ENCODE measurements at regions not wholly inside any gene's neighbourhood (a gene's known extent, or its start where the extent isn't known, plus 50 kb on each side); places are given as distances from the start of the nearest gene placed in this dataset.
"Not testable (repeated sequence)": the region's sequence is repeated elsewhere in the genome, so short reads cannot be mapped to it uniquely, and the experiment has no call there.

- ATAC-seq (no peak), DNase-seq (no peak)
- H3K4me3 ChIP-seq = no peak overlapping the region
- no peak for TF ChIP-seq CTCF (IDR thresholded peaks at IDR 0.05)
- intact Hi-C loops (cut with DNase I) = no loop called here
- H3K36me3 ChIP-seq = no peaks in the 10 kb centered on the region
- H3K27ac ChIP-seq = no peak overlapping the region
- H3K4me1 ChIP-seq = no peaks in the 10 kb centered on the region
- no peaks in the 10 kb centered on the region for H3K27me3 ChIP-seq (ENCODE audit: low read depth)
- H3K9me3 ChIP-seq = no peaks in the 10 kb centered on the region
These were observed 386.8 kb downstream of the PTH2R start for GRCh38 chr2:208793434-208793833.

- intact Hi-C loops (cut with DNase I) = no loop called here
- Histone ChIP-seq H3K9me3 (no peaks in the 10 kb centered on the region), H3K36me3 (no peaks in the 10 kb centered on the region), H3K27ac (no peak overlapping the region), H3K4me3 (no peak overlapping the region), H3K27me3 (ENCODE audit: low read depth) (no peaks in the 10 kb centered on the region), H3K4me1 (no peaks in the 10 kb centered on the region)
- ATAC-seq = peak in 1 of 2 donors; percentile 89
- no peak for TF ChIP-seq CTCF (IDR thresholded peaks at IDR 0.05)
- DNase-seq = no peak
These were observed 387.8 kb downstream of the PTH2R start for GRCh38 chr2:208794288-208794975.

GRCh38 chr2:208798698-208799097 is 392.1 kb downstream of the PTH2R start:
- Histone ChIP-seq H3K27me3 (ENCODE audit: low read depth) (no peaks in the 10 kb centered on the region), H3K4me3 (no peak overlapping the region), H3K9me3 (no peaks in the 10 kb centered on the region), H3K36me3 (no peaks in the 10 kb centered on the region), H3K4me1 (no peaks in the 10 kb centered on the region), H3K27ac (no peak overlapping the region)
- DNase-seq (no peak), ATAC-seq (no peak)
- TF ChIP-seq CTCF (IDR thresholded peaks at IDR 0.05) = no peak
- intact Hi-C loops (cut with DNase I) = no loop called here

GRCh38 chr2:208799397-208799796 is 392.8 kb downstream of the PTH2R start:
- intact Hi-C loops (cut with DNase I) = no loop called here
- Histone ChIP-seq H3K27me3 (ENCODE audit: low read depth) (no peaks in the 10 kb centered on the region), H3K4me1 (no peaks in the 10 kb centered on the region), H3K36me3 (no peaks in the 10 kb centered on the region), H3K9me3 (no peaks in the 10 kb centered on the region), H3K4me3 (no peak overlapping the region), H3K27ac (no peak overlapping the region)
- DNase-seq (no peak), ATAC-seq (no peak)
- no peak for TF ChIP-seq CTCF (IDR thresholded peaks at IDR 0.05)

GRCh38 chr2:208800887-208801286 is 394.3 kb downstream of the PTH2R start:
- intact Hi-C loops (cut with DNase I); H3K36me3 ChIP-seq; H3K9me3 ChIP-seq; DNase-seq; H3K27me3 ChIP-seq (ENCODE audit: low read depth); H3K27ac ChIP-seq; ATAC-seq; H3K4me1 ChIP-seq; H3K4me3 ChIP-seq: not testable (repeated sequence)

GRCh38 chr2:208807756-208808155 is 401.2 kb downstream of the PTH2R start:
- Histone ChIP-seq H3K36me3 (no peaks in the 10 kb centered on the region), H3K4me1 (no peaks in the 10 kb centered on the region), H3K27me3 (ENCODE audit: low read depth) (no peaks in the 10 kb centered on the region), H3K27ac (no peak overlapping the region), H3K4me3 (no peak overlapping the region), H3K9me3 (no peaks in the 10 kb centered on the region)
- no peak for TF ChIP-seq CTCF (IDR thresholded peaks at IDR 0.05)
- DNase-seq = no peak
- ATAC-seq = no peak
- intact Hi-C loops (cut with DNase I) = no loop called here

GRCh38 chr2:208811885-208812284 is 405.3 kb downstream of the PTH2R start:
- H3K27me3 ChIP-seq (ENCODE audit: low read depth); ATAC-seq; H3K4me3 ChIP-seq; H3K9me3 ChIP-seq; H3K36me3 ChIP-seq; H3K4me1 ChIP-seq; intact Hi-C loops (cut with DNase I); H3K27ac ChIP-seq; DNase-seq: not testable (repeated sequence)
